ENCODE measurements at regions not wholly inside any gene's neighbourhood (a gene's known extent, or its start where the extent isn't known, plus 50 kb on each side); places are given as distances from the start of the nearest gene placed in this dataset.
"Not testable (repeated sequence)": the region's sequence is repeated elsewhere in the genome, so short reads cannot be mapped to it uniquely, and the experiment has no call there.

GRCh38 chr6:90676516-90677300, 89.8 kb upstream of the MAP3K7 start:
- no peaks in the 10 kb centered on the region for H3K9me3 Mint-ChIP-seq
- no peak overlapping the region for H3K4me3 Mint-ChIP-seq
- ATAC-seq (ENCODE audit: low read depth): no peak
- peaks cover 10% of the 10 kb centered on the region for H3K27me3 Mint-ChIP-seq
- H3K27ac Mint-ChIP-seq: no peak overlapping the region
- POLR2A ChIA-PET: no interaction called here
- DNase-seq: no peak
- no peaks in the 10 kb centered on the region for H3K4me1 Mint-ChIP-seq
- intact Hi-C loops (cut with micrococcal nuclease): no loop called here
- no peak for TF ChIP-seq CTCF (IDR thresholded peaks at IDR 0.05)
- H3K36me3 Mint-ChIP-seq (ENCODE audit: low read depth): no peaks in the 10 kb centered on the region
- CTCF ChIA-PET: no interaction called here

- POLR2A ChIA-PET; CTCF ChIA-PET; H3K9me3 Mint-ChIP-seq; intact Hi-C loops (cut with micrococcal nuclease); H3K4me1 Mint-ChIP-seq; H3K36me3 Mint-ChIP-seq (ENCODE audit: low read depth); ATAC-seq (ENCODE audit: low read depth); H3K27ac Mint-ChIP-seq; DNase-seq; H3K4me3 Mint-ChIP-seq: not testable (repeated sequence)
- H3K27me3 Mint-ChIP-seq: peaks cover 10% of the 10 kb centered on the region
Measured at GRCh38 chr6:90675107-90675506, 88.2 kb upstream of the MAP3K7 start.

GRCh38 chr6:90674077-90674476, 87.2 kb upstream of the MAP3K7 start:
- DNase-seq; ATAC-seq (ENCODE audit: low read depth); H3K27me3 Mint-ChIP-seq; H3K4me3 Mint-ChIP-seq; H3K9me3 Mint-ChIP-seq; POLR2A ChIA-PET; intact Hi-C loops (cut with micrococcal nuclease); CTCF ChIA-PET; H3K4me1 Mint-ChIP-seq; H3K36me3 Mint-ChIP-seq (ENCODE audit: low read depth); H3K27ac Mint-ChIP-seq: not testable (repeated sequence)

GRCh38 chr6:90669846-90670245, 83.0 kb upstream of the MAP3K7 start:
- no peak for TF ChIP-seq CTCF (IDR thresholded peaks at IDR 0.05)
- no peaks in the 10 kb centered on the region for H3K36me3 Mint-ChIP-seq (ENCODE audit: low read depth)
- DNase-seq: no peak
- H3K9me3 Mint-ChIP-seq: no peaks in the 10 kb centered on the region
- H3K27me3 Mint-ChIP-seq: peaks cover 9% of the 10 kb centered on the region
- H3K27ac Mint-ChIP-seq: no peak overlapping the region
- ChIA-PET POLR2A (no interaction called here), CTCF (no interaction called here)
- H3K4me1 Mint-ChIP-seq: no peaks in the 10 kb centered on the region
- H3K4me3 Mint-ChIP-seq: no peak overlapping the region
- intact Hi-C loops (cut with micrococcal nuclease): no loop called here
- ATAC-seq (ENCODE audit: low read depth): no peak

GRCh38 chr6:90669420-90669819, 82.5 kb upstream of the MAP3K7 start:
- H3K9me3 Mint-ChIP-seq: no peaks in the 10 kb centered on the region
- ChIA-PET CTCF (no interaction called here), POLR2A (no interaction called here)
- no peaks in the 10 kb centered on the region for H3K4me1 Mint-ChIP-seq
- H3K27me3 Mint-ChIP-seq: peaks cover 6% of the 10 kb centered on the region
- ATAC-seq (ENCODE audit: low read depth): no peak
- no peak for DNase-seq
- intact Hi-C loops (cut with micrococcal nuclease): no loop called here
- H3K4me3 Mint-ChIP-seq: no peak overlapping the region
- H3K27ac Mint-ChIP-seq: no peak overlapping the region
- H3K36me3 Mint-ChIP-seq (ENCODE audit: low read depth): no peaks in the 10 kb centered on the region
- TF ChIP-seq CTCF (IDR thresholded peaks at IDR 0.05): no peak

GRCh38 chr6:90668141-90668540, 81.3 kb upstream of the MAP3K7 start:
- H3K4me1 Mint-ChIP-seq: no peaks in the 10 kb centered on the region
- intact Hi-C loops (cut with micrococcal nuclease): no loop called here
- H3K4me3 Mint-ChIP-seq: no peak overlapping the region
- H3K27ac Mint-ChIP-seq: no peak overlapping the region
- H3K27me3 Mint-ChIP-seq: peaks cover 2% of the 10 kb centered on the region
- H3K9me3 Mint-ChIP-seq: peaks cover 4% of the 10 kb centered on the region
- ATAC-seq (ENCODE audit: low read depth) (no peak), DNase-seq (no peak)
- CTCF ChIA-PET: no interaction called here
- no peak for TF ChIP-seq CTCF (IDR thresholded peaks at IDR 0.05)
- H3K36me3 Mint-ChIP-seq (ENCODE audit: low read depth): no peaks in the 10 kb centered on the region
- POLR2A ChIA-PET: no interaction called here

Data from activated B cell treated with CpG ODN at 0.5 μM for 24 hours (primary cell).